ENCODE measurements at regions not wholly inside any gene's neighbourhood (a gene's known extent, or its start where the extent isn't known, plus 50 kb on each side); places are given as distances from the start of the nearest gene placed in this dataset.

- DNase-seq = no peak
Observed at GRCh38 chr20:41879123-41879522, 260.9 kb upstream of the CHD6 start.

GRCh38 chr20:41877911-41878310, 259.7 kb upstream of the CHD6 start:
- no peak for DNase-seq

GRCh38 chr20:41874658-41875057, 256.5 kb upstream of the CHD6 start:
- DNase-seq = no peak

GRCh38 chr20:41872930-41873329, 254.8 kb upstream of the CHD6 start:
- DNase-seq = no peak

GRCh38 chr20:41870869-41871462, 252.8 kb upstream of the CHD6 start:
- DNase-seq = no peak

GRCh38 chr20:41869261-41869660, 251.1 kb upstream of the CHD6 start:
- DNase-seq = no peak

- DNase-seq = no peak
Observed at GRCh38 chr20:41865938-41866337, 247.8 kb upstream of the CHD6 start.

- no peak for DNase-seq
Observed at GRCh38 chr20:41862476-41862875, 244.3 kb upstream of the CHD6 start.

- DNase-seq = no peak
Observed at GRCh38 chr20:41861772-41862422, 243.7 kb upstream of the CHD6 start.

- DNase-seq = no peak
Observed at GRCh38 chr20:41854765-41855164, 236.6 kb upstream of the CHD6 start.

GRCh38 chr20:41853806-41854205, 235.6 kb upstream of the CHD6 start:
- no peak for DNase-seq

GRCh38 chr20:41848180-41848579, 230.0 kb upstream of the CHD6 start:
- DNase-seq = no peak

- no peak for DNase-seq
Observed at GRCh38 chr20:41837669-41838224, 219.6 kb upstream of the CHD6 start.

- DNase-seq = no peak
Observed at GRCh38 chr20:41833739-41834138, 215.6 kb upstream of the CHD6 start.

- DNase-seq = no peak
Observed at GRCh38 chr20:41830702-41831101, 212.5 kb upstream of the CHD6 start.

- DNase-seq = no peak
Observed at GRCh38 chr20:41819436-41819835, 201.3 kb upstream of the CHD6 start.

- DNase-seq = no peak
Observed at GRCh38 chr20:41818991-41819390, 200.8 kb upstream of the CHD6 start.

- no peak for DNase-seq
Observed at GRCh38 chr20:41818369-41818768, 200.2 kb upstream of the CHD6 start.

GRCh38 chr20:41811456-41811855, 193.3 kb upstream of the CHD6 start:
- DNase-seq = no peak

GRCh38 chr20:41800040-41800439, 181.9 kb upstream of the CHD6 start:
- DNase-seq = no peak

- DNase-seq = no peak
Observed at GRCh38 chr20:41798930-41799502, 180.8 kb upstream of the CHD6 start.

GRCh38 chr20:41786158-41786557, 168.0 kb upstream of the CHD6 start:
- no peak for DNase-seq

- DNase-seq = no peak
Observed at GRCh38 chr20:41784209-41784958, 166.2 kb upstream of the CHD6 start.

Data from stimulated activated CD4-positive, alpha-beta T cell treated with anti-CD3 and anti-CD28 coated beads, Interleukin-4, amount 100 ng/mL, for 4 hours (primary cell).